H9 (cell line): ENCODE measurements at regions not wholly inside any gene's neighbourhood (a gene's known extent, or its start where the extent isn't known, plus 50 kb on each side); places are given as distances from the start of the nearest gene placed in this dataset.
A peak's percentile ranks its signal among the peaks of the same experiment; 100 is the strongest.

ENCODE experiments used
- DNase-seq: peaks from one replicate; pipeline ENCODE4 v3.0.0-alpha.2; 2017
- H2AFZ ChIP-seq: one replicate; pipeline ENCODE4 v1.6.1; 2013; ENCODE audit warnings: mild to moderate bottlenecking, low read length, control low read depth, moderate library complexity
- H2AK5ac ChIP-seq: 2 replicates; pipeline ENCODE4 v1.6.1; 2013; ENCODE audit warnings: low read length, control low read depth, mixed read lengths; ENCODE audit not compliant: insufficient read length
- H2BK120ac ChIP-seq: one replicate; pipeline ENCODE4 v1.6.1; 2013; ENCODE audit warnings: low read depth, mild to moderate bottlenecking, low read length, control low read depth, inconsistent platforms; ENCODE audit not compliant: poor library complexity, severe bottlenecking
- H2BK12ac ChIP-seq: 2 replicates; pipeline ENCODE4 v1.6.1; 2013; ENCODE audit warnings: low read length, control low read depth, mixed read lengths, low read depth; ENCODE audit not compliant: insufficient read length
- H2BK15ac ChIP-seq: 2 replicates; pipeline ENCODE4 v1.6.1; 2013; ENCODE audit warnings: low read depth, low read length, control low read depth
- H2BK20ac ChIP-seq: one replicate; pipeline ENCODE4 v1.6.1; 2013; ENCODE audit warnings: low read depth, mild to moderate bottlenecking, low read length, control low read depth, inconsistent platforms; ENCODE audit not compliant: poor library complexity, severe bottlenecking
- H2BK5ac ChIP-seq: 2 replicates; pipeline ENCODE4 v1.6.1; 2013; ENCODE audit warnings: low read length, control low read depth, mixed read lengths; ENCODE audit not compliant: insufficient read length
- H3K14ac ChIP-seq: 2 replicates; pipeline ENCODE4 v1.6.1; 2013; ENCODE audit warnings: low read length, control low read depth; ENCODE audit not compliant: insufficient read depth
- H3K18ac ChIP-seq: 2 replicates; pipeline ENCODE4 v1.6.1; 2013; ENCODE audit warnings: low read depth, mild to moderate bottlenecking, mixed read lengths, low read length, control low read depth; ENCODE audit not compliant: insufficient read length
- H3K23ac ChIP-seq: 2 replicates; pipeline ENCODE4 v1.6.1; 2013; ENCODE audit warnings: low read length, control low read depth, mixed read lengths, low read depth; ENCODE audit not compliant: insufficient read length
- H3K23me2 ChIP-seq: 2 replicates; pipeline ENCODE4 v1.6.1; 2013; ENCODE audit warnings: low read depth, mild to moderate bottlenecking, mixed read lengths, low read length, control low read depth; ENCODE audit not compliant: insufficient read length, poor library complexity, severe bottlenecking
- H3K27ac ChIP-seq: 2 replicates; pipeline ENCODE4 v1.5.1; 2013; ENCODE audit warnings: low read length, control low read depth, mixed read lengths, low read depth; ENCODE audit not compliant: insufficient read length
- H3K27me3 ChIP-seq: 2 replicates; pipeline ENCODE4 v1.6.1; 2013; ENCODE audit warnings: low read length, control low read depth, inconsistent platforms; ENCODE audit not compliant: insufficient read depth
- H3K4ac ChIP-seq: 2 replicates; pipeline ENCODE4 v1.6.1; 2013; ENCODE audit warnings: low read depth, mild to moderate bottlenecking, control low read depth, inconsistent platforms, low read length, moderate library complexity
- H3K4me1 ChIP-seq: 2 replicates; pipeline ENCODE4 v1.6.1; 2013; ENCODE audit warnings: low read length, control low read depth, inconsistent platforms; ENCODE audit not compliant: insufficient read depth
- H3K4me2 ChIP-seq: 2 replicates; pipeline ENCODE4 v1.6.1; 2013; ENCODE audit warnings: low read length, control low read depth, mixed read lengths; ENCODE audit not compliant: insufficient read length, insufficient read depth
- H3K56ac ChIP-seq: 2 replicates; pipeline ENCODE4 v1.6.1; 2013; ENCODE audit warnings: low read depth, mild to moderate bottlenecking, mixed read lengths, low read length, control low read depth; ENCODE audit not compliant: insufficient read length
- H3K79me1 ChIP-seq: 2 replicates; pipeline ENCODE4 v1.6.1; 2013; ENCODE audit warnings: low read depth, mild to moderate bottlenecking, moderate library complexity, low read length, control low read depth, inconsistent platforms; ENCODE audit not compliant: insufficient read depth, poor library complexity, severe bottlenecking
- H3K79me2 ChIP-seq: 2 replicates; pipeline ENCODE4 v1.6.1; 2013; ENCODE audit warnings: low read length, control low read depth, inconsistent platforms; ENCODE audit not compliant: insufficient read depth
- H3K9ac ChIP-seq: 2 replicates; pipeline ENCODE4 v1.6.1; 2013; ENCODE audit warnings: low read length, control low read depth, mixed read lengths; ENCODE audit not compliant: insufficient read length; ENCODE audit errors: extremely low read depth
- H3K9me3 ChIP-seq: one replicate; pipeline ENCODE4 v1.6.1; 2013; ENCODE audit warnings: low read depth, low read length, inconsistent platforms; ENCODE audit not compliant: control insufficient read depth
- H3T11ph ChIP-seq: one replicate; pipeline ENCODE4 v1.6.1; 2013; ENCODE audit warnings: mild to moderate bottlenecking, low read length, control low read depth, inconsistent platforms
- H4K20me1 ChIP-seq: one replicate; pipeline ENCODE4 v1.6.1; 2013; ENCODE audit not compliant: control insufficient read depth, insufficient read length, insufficient read depth
- H4K5ac ChIP-seq: 2 replicates; pipeline ENCODE4 v1.6.1; 2013; ENCODE audit warnings: low read depth, mild to moderate bottlenecking, mixed read lengths, low read length, control low read depth; ENCODE audit not compliant: insufficient read length
- H4K8ac ChIP-seq: replicated peaks from 2 replicates; pipeline ENCODE4 v1.6.1; 2013; ENCODE audit warnings: low read length, control low read depth, mixed read lengths, low read depth; ENCODE audit not compliant: insufficient read length
- H4K91ac ChIP-seq: 2 replicates; pipeline ENCODE4 v1.6.1; 2013; ENCODE audit warnings: low read depth, mild to moderate bottlenecking, moderate library complexity, mixed read lengths, low read length, control low read depth; ENCODE audit not compliant: insufficient read length
- H3K27ac Mint-ChIP-seq, 3 experiments: 2 replicates in 2 of 3; 3 replicates in 1 of 3; pipeline ENCODE4 v1.8.0; 2020 to 2021; ENCODE audit warnings: mixed read lengths in 3 of 3, mild to moderate bottlenecking in 1 of 3, moderate library complexity in 1 of 3
- H3K27me3 Mint-ChIP-seq: 2 replicates; pipeline ENCODE4 v1.8.0; 2021; ENCODE audit warnings: low read depth, mild to moderate bottlenecking, moderate library complexity, mixed read lengths
- H3K36me3 Mint-ChIP-seq, 3 experiments: 2 replicates in 2 of 3; 3 replicates in 1 of 3; pipeline ENCODE4 v1.8.0; 2020 to 2021; ENCODE audit warnings: low read depth in 3 of 3, mixed read lengths in 3 of 3; ENCODE audit not compliant: insufficient read depth in 1 of 3
- H3K4me1 Mint-ChIP-seq, 2 experiments: 2 replicates each; pipeline ENCODE4 v1.8.0; 2020; ENCODE audit warnings: mixed read lengths in 2 of 2
- H3K4me3 Mint-ChIP-seq, 2 experiments: 2 replicates in 1 of 2; 3 replicates in 1 of 2; pipeline ENCODE4 v1.8.0; 2020 to 2021; ENCODE audit warnings: mild to moderate bottlenecking in 2 of 2, mixed read lengths in 2 of 2, moderate library complexity in 1 of 2
- H3K9me3 Mint-ChIP-seq, 2 experiments: 2 replicates in 1 of 2; 3 replicates in 1 of 2; pipeline ENCODE4 v1.8.0; 2020; ENCODE audit warnings: mild to moderate bottlenecking in 2 of 2, mixed read lengths in 2 of 2, moderate library complexity in 1 of 2
- CTCF ChIP-seq: fragments of 200-600 bp; sonication (generic); conservative IDR thresholded peaks from 3 replicates; pipeline ENCODE4 v1.8.0; 2021; ENCODE audit warnings: antibody characterized with exemption, mild to moderate bottlenecking
- WGBS: extraction: QIAGEN DNeasy Blood & Tissue Kit; methylation state at CpG from one replicate; pipeline ENCODE4 v1.1.7; 2013; ENCODE audit warnings: missing lambda C conversion rate, low lambda C conversion rate, mixed read lengths; ENCODE audit not compliant: insufficient read length; ENCODE audit errors: extremely low coverage; 5-methylcytosine and 5-hydroxymethylcytosine counted together

- Histone ChIP-seq H3K4me1 (no peaks in the 10 kb centered on the region), H3K79me2 (no peaks in the 10 kb centered on the region), H2AK5ac (no peak overlapping the region), H2BK5ac (no peak overlapping the region), H2BK120ac (no peak overlapping the region), H2BK15ac (no peak overlapping the region), H3K27ac (no peak overlapping the region), H3K4ac (no peak overlapping the region), H3K56ac (no peak overlapping the region), H3K9ac (no peak overlapping the region), H3K9me3 (no peaks in the 10 kb centered on the region), H3K27me3 (no peaks in the 10 kb centered on the region), H3T11ph (peak overlapping the region; percentile 76), H3K23ac (no peak overlapping the region), H3K23me2 (no peaks in the 10 kb centered on the region), H2AFZ (no peak overlapping the region), H4K91ac (no peak overlapping the region), H3K18ac (no peak overlapping the region), H3K79me1 (no peaks in the 10 kb centered on the region), H4K20me1 (no peaks in the 10 kb centered on the region), H2BK20ac (no peak overlapping the region), H3K14ac (no peak overlapping the region), H3K4me2 (no peak overlapping the region), H4K8ac (no peak overlapping the region), H2BK12ac (no peak overlapping the region), H4K5ac (no peak overlapping the region)
- Mint-ChIP-seq H3K4me1 (no peaks in the 10 kb centered on the region; a peak in 1 of 4 replicates), H3K27me3 (no peaks in the 10 kb centered on the region), H3K4me3 (no peak overlapping the region), H3K36me3 (no peaks in the 10 kb centered on the region), H3K9me3 (no peaks in the 10 kb centered on the region), H3K27ac (no peak overlapping the region)
- no CpG with 5 or more reads among the region's 1 CpG for WGBS
- TF ChIP-seq CTCF: no peak
- DNase-seq: no peak
Measured at GRCh38 chr10:24027107-24027506, 181.8 kb upstream of the KIAA1217 start.
